H9 (cell line): ENCODE measurements at regions not wholly inside any gene's neighbourhood (a gene's known extent, or its start where the extent isn't known, plus 50 kb on each side); places are given as distances from the start of the nearest gene placed in this dataset.

Experiments
- DNase-seq: peaks from one replicate; pipeline ENCODE4 v3.0.0-alpha.2; 2017
- H2AFZ ChIP-seq: one replicate; pipeline ENCODE4 v1.6.1; 2013; ENCODE audit warnings: mild to moderate bottlenecking, low read length, control low read depth, moderate library complexity
- H2AK5ac ChIP-seq: 2 replicates; pipeline ENCODE4 v1.6.1; 2013; ENCODE audit warnings: low read length, control low read depth, mixed read lengths; ENCODE audit not compliant: insufficient read length
- H2BK120ac ChIP-seq: one replicate; pipeline ENCODE4 v1.6.1; 2013; ENCODE audit warnings: low read depth, mild to moderate bottlenecking, low read length, control low read depth, inconsistent platforms; ENCODE audit not compliant: poor library complexity, severe bottlenecking
- H2BK12ac ChIP-seq: 2 replicates; pipeline ENCODE4 v1.6.1; 2013; ENCODE audit warnings: low read length, control low read depth, mixed read lengths, low read depth; ENCODE audit not compliant: insufficient read length
- H2BK15ac ChIP-seq: 2 replicates; pipeline ENCODE4 v1.6.1; 2013; ENCODE audit warnings: low read depth, low read length, control low read depth
- H2BK20ac ChIP-seq: one replicate; pipeline ENCODE4 v1.6.1; 2013; ENCODE audit warnings: low read depth, mild to moderate bottlenecking, low read length, control low read depth, inconsistent platforms; ENCODE audit not compliant: poor library complexity, severe bottlenecking
- H2BK5ac ChIP-seq: 2 replicates; pipeline ENCODE4 v1.6.1; 2013; ENCODE audit warnings: low read length, control low read depth, mixed read lengths; ENCODE audit not compliant: insufficient read length
- H3K14ac ChIP-seq: 2 replicates; pipeline ENCODE4 v1.6.1; 2013; ENCODE audit warnings: low read length, control low read depth; ENCODE audit not compliant: insufficient read depth
- H3K18ac ChIP-seq: 2 replicates; pipeline ENCODE4 v1.6.1; 2013; ENCODE audit warnings: low read depth, mild to moderate bottlenecking, mixed read lengths, low read length, control low read depth; ENCODE audit not compliant: insufficient read length
- H3K23ac ChIP-seq: 2 replicates; pipeline ENCODE4 v1.6.1; 2013; ENCODE audit warnings: low read length, control low read depth, mixed read lengths, low read depth; ENCODE audit not compliant: insufficient read length
- H3K23me2 ChIP-seq: 2 replicates; pipeline ENCODE4 v1.6.1; 2013; ENCODE audit warnings: low read depth, mild to moderate bottlenecking, mixed read lengths, low read length, control low read depth; ENCODE audit not compliant: insufficient read length, poor library complexity, severe bottlenecking
- H3K27ac ChIP-seq: 2 replicates; pipeline ENCODE4 v1.5.1; 2013; ENCODE audit warnings: low read length, control low read depth, mixed read lengths, low read depth; ENCODE audit not compliant: insufficient read length
- H3K27me3 ChIP-seq: 2 replicates; pipeline ENCODE4 v1.6.1; 2013; ENCODE audit warnings: low read length, control low read depth, inconsistent platforms; ENCODE audit not compliant: insufficient read depth
- H3K4ac ChIP-seq: 2 replicates; pipeline ENCODE4 v1.6.1; 2013; ENCODE audit warnings: low read depth, mild to moderate bottlenecking, control low read depth, inconsistent platforms, low read length, moderate library complexity
- H3K4me1 ChIP-seq: 2 replicates; pipeline ENCODE4 v1.6.1; 2013; ENCODE audit warnings: low read length, control low read depth, inconsistent platforms; ENCODE audit not compliant: insufficient read depth
- H3K4me2 ChIP-seq: 2 replicates; pipeline ENCODE4 v1.6.1; 2013; ENCODE audit warnings: low read length, control low read depth, mixed read lengths; ENCODE audit not compliant: insufficient read length, insufficient read depth
- H3K56ac ChIP-seq: 2 replicates; pipeline ENCODE4 v1.6.1; 2013; ENCODE audit warnings: low read depth, mild to moderate bottlenecking, mixed read lengths, low read length, control low read depth; ENCODE audit not compliant: insufficient read length
- H3K79me1 ChIP-seq: 2 replicates; pipeline ENCODE4 v1.6.1; 2013; ENCODE audit warnings: low read depth, mild to moderate bottlenecking, moderate library complexity, low read length, control low read depth, inconsistent platforms; ENCODE audit not compliant: insufficient read depth, poor library complexity, severe bottlenecking
- H3K79me2 ChIP-seq: 2 replicates; pipeline ENCODE4 v1.6.1; 2013; ENCODE audit warnings: low read length, control low read depth, inconsistent platforms; ENCODE audit not compliant: insufficient read depth
- H3K9ac ChIP-seq: 2 replicates; pipeline ENCODE4 v1.6.1; 2013; ENCODE audit warnings: low read length, control low read depth, mixed read lengths; ENCODE audit not compliant: insufficient read length; ENCODE audit errors: extremely low read depth
- H3K9me3 ChIP-seq: one replicate; pipeline ENCODE4 v1.6.1; 2013; ENCODE audit warnings: low read depth, low read length, inconsistent platforms; ENCODE audit not compliant: control insufficient read depth
- H3T11ph ChIP-seq: one replicate; pipeline ENCODE4 v1.6.1; 2013; ENCODE audit warnings: mild to moderate bottlenecking, low read length, control low read depth, inconsistent platforms
- H4K20me1 ChIP-seq: one replicate; pipeline ENCODE4 v1.6.1; 2013; ENCODE audit not compliant: control insufficient read depth, insufficient read length, insufficient read depth
- H4K5ac ChIP-seq: 2 replicates; pipeline ENCODE4 v1.6.1; 2013; ENCODE audit warnings: low read depth, mild to moderate bottlenecking, mixed read lengths, low read length, control low read depth; ENCODE audit not compliant: insufficient read length
- H4K8ac ChIP-seq: replicated peaks from 2 replicates; pipeline ENCODE4 v1.6.1; 2013; ENCODE audit warnings: low read length, control low read depth, mixed read lengths, low read depth; ENCODE audit not compliant: insufficient read length
- H4K91ac ChIP-seq: 2 replicates; pipeline ENCODE4 v1.6.1; 2013; ENCODE audit warnings: low read depth, mild to moderate bottlenecking, moderate library complexity, mixed read lengths, low read length, control low read depth; ENCODE audit not compliant: insufficient read length
- H3K27ac Mint-ChIP-seq, 3 experiments: 2 replicates in 2 of 3; 3 replicates in 1 of 3; pipeline ENCODE4 v1.8.0; 2020 to 2021; ENCODE audit warnings: mixed read lengths in 3 of 3, mild to moderate bottlenecking in 1 of 3, moderate library complexity in 1 of 3
- H3K27me3 Mint-ChIP-seq: 2 replicates; pipeline ENCODE4 v1.8.0; 2021; ENCODE audit warnings: low read depth, mild to moderate bottlenecking, moderate library complexity, mixed read lengths
- H3K36me3 Mint-ChIP-seq, 3 experiments: 2 replicates in 2 of 3; 3 replicates in 1 of 3; pipeline ENCODE4 v1.8.0; 2020 to 2021; ENCODE audit warnings: low read depth in 3 of 3, mixed read lengths in 3 of 3; ENCODE audit not compliant: insufficient read depth in 1 of 3
- H3K4me1 Mint-ChIP-seq, 2 experiments: 2 replicates each; pipeline ENCODE4 v1.8.0; 2020; ENCODE audit warnings: mixed read lengths in 2 of 2
- H3K4me3 Mint-ChIP-seq, 2 experiments: 2 replicates in 1 of 2; 3 replicates in 1 of 2; pipeline ENCODE4 v1.8.0; 2020 to 2021; ENCODE audit warnings: mild to moderate bottlenecking in 2 of 2, mixed read lengths in 2 of 2, moderate library complexity in 1 of 2
- H3K9me3 Mint-ChIP-seq, 2 experiments: 2 replicates in 1 of 2; 3 replicates in 1 of 2; pipeline ENCODE4 v1.8.0; 2020; ENCODE audit warnings: mild to moderate bottlenecking in 2 of 2, mixed read lengths in 2 of 2, moderate library complexity in 1 of 2
- whole genome bisulfite sequencing: extraction: QIAGEN DNeasy Blood & Tissue Kit; methylation state at CpG from one replicate; pipeline ENCODE4 v1.1.7; 2013; ENCODE audit warnings: missing lambda C conversion rate, low lambda C conversion rate, mixed read lengths; ENCODE audit not compliant: insufficient read length; ENCODE audit errors: extremely low coverage; 5-methylcytosine and 5-hydroxymethylcytosine counted together
- TF ChIP-seq, protein P1 (sequence below): fragments of 200-600 bp; sonication (generic); conservative IDR thresholded peaks from 3 replicates; pipeline ENCODE4 v1.8.0; 2021; ENCODE audit warnings: antibody characterized with exemption, mild to moderate bottlenecking

GRCh38 chr14:87732562-87732961 lies 260.4 kb downstream of the GALC start:
- no peak overlapping the region for H3T11ph ChIP-seq
- no peak overlapping the region for H2BK5ac ChIP-seq
- no peaks in the 10 kb centered on the region for H3K27me3 ChIP-seq
- H2AFZ ChIP-seq = no peak overlapping the region
- no peaks in the 10 kb centered on the region for H3K79me2 ChIP-seq
- peaks cover 11 to 13% of the 10 kb centered on the region in 2 experiments for H3K9me3 Mint-ChIP-seq
- no peaks in the 10 kb centered on the region for H4K20me1 ChIP-seq
- H3K23ac ChIP-seq = no peak overlapping the region
- no peaks in the 10 kb centered on the region; the same call in 1 of the 2 replicates for H3K27me3 Mint-ChIP-seq
- no peak overlapping the region for H3K18ac ChIP-seq
- no peak for DNase-seq
- H3K9ac ChIP-seq = no peak overlapping the region
- no peak overlapping the region for H4K91ac ChIP-seq
- no peak overlapping the region for H3K27ac ChIP-seq
- no peak overlapping the region for H3K56ac ChIP-seq
- no peak overlapping the region for H2BK12ac ChIP-seq
- no peak overlapping the region for H3K4me2 ChIP-seq
- no peak overlapping the region for H4K8ac ChIP-seq
- no peak overlapping the region for H3K4me3 Mint-ChIP-seq
- H3K4ac ChIP-seq = no peak overlapping the region
- WGBS = no CpG with 5 or more reads among the region's 9 CpGs
- no peaks in the 10 kb centered on the region for H3K79me1 ChIP-seq
- H3K9me3 ChIP-seq = no peaks in the 10 kb centered on the region
- no peak overlapping the region for H2BK120ac ChIP-seq
- no peak overlapping the region for H3K27ac Mint-ChIP-seq
- H3K23me2 ChIP-seq = no peaks in the 10 kb centered on the region
- TF ChIP-seq, protein P1, sequence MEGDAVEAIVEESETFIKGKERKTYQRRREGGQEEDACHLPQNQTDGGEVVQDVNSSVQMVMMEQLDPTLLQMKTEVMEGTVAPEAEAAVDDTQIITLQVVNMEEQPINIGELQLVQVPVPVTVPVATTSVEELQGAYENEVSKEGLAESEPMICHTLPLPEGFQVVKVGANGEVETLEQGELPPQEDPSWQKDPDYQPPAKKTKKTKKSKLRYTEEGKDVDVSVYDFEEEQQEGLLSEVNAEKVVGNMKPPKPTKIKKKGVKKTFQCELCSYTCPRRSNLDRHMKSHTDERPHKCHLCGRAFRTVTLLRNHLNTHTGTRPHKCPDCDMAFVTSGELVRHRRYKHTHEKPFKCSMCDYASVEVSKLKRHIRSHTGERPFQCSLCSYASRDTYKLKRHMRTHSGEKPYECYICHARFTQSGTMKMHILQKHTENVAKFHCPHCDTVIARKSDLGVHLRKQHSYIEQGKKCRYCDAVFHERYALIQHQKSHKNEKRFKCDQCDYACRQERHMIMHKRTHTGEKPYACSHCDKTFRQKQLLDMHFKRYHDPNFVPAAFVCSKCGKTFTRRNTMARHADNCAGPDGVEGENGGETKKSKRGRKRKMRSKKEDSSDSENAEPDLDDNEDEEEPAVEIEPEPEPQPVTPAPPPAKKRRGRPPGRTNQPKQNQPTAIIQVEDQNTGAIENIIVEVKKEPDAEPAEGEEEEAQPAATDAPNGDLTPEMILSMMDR = no peak
- H2AK5ac ChIP-seq = no peak overlapping the region
- peaks cover 0 to 12% (median 0%) of the 10 kb centered on the region in 3 experiments; a peak in 1 of 7 replicates for H3K36me3 Mint-ChIP-seq
- no peaks in the 10 kb centered on the region for H3K4me1 ChIP-seq
- no peak overlapping the region for H2BK15ac ChIP-seq
- no peak overlapping the region for H3K14ac ChIP-seq
- H4K5ac ChIP-seq = no peak overlapping the region
- no peaks in the 10 kb centered on the region for H3K4me1 Mint-ChIP-seq
- no peak overlapping the region for H2BK20ac ChIP-seq
